NCI-H526 (cell line): ENCODE measurements at regions not wholly inside any gene's neighbourhood (a gene's known extent, or its start where the extent isn't known, plus 50 kb on each side); places are given as distances from the start of the nearest gene placed in this dataset.

Experiments used
- DNase-seq, 2 experiments: peaks; one replicate each; lab custom pipeline; 2025; lab: John Stamatoyannopoulos, UW

GRCh38 chr10:91335147-91335546, 75.0 kb upstream of the HECTD2 start:
- no peak for DNase-seq

DNA sequence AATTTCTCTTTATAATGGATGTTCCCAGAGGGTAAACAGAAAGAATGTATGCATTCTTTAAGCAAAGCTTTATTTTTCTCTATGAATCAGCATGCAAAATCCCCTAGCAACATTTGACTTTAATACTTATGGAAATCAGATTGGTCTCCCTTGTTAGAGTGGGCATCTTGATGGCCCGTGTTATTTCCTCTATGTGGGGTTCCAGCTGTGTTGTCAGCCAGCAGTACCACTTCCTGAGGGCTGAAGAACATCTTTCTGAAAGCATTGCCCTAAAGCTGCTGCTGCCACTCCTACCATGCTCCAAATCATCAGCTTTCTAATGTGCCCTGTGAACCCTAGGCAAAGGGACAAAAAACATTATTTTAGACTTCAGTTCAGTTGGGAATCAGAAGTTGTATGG, 70.4 kb upstream of the HECTD2 start:
- peak in 1 of 2 experiments; percentile 4 for DNase-seq

DNA sequence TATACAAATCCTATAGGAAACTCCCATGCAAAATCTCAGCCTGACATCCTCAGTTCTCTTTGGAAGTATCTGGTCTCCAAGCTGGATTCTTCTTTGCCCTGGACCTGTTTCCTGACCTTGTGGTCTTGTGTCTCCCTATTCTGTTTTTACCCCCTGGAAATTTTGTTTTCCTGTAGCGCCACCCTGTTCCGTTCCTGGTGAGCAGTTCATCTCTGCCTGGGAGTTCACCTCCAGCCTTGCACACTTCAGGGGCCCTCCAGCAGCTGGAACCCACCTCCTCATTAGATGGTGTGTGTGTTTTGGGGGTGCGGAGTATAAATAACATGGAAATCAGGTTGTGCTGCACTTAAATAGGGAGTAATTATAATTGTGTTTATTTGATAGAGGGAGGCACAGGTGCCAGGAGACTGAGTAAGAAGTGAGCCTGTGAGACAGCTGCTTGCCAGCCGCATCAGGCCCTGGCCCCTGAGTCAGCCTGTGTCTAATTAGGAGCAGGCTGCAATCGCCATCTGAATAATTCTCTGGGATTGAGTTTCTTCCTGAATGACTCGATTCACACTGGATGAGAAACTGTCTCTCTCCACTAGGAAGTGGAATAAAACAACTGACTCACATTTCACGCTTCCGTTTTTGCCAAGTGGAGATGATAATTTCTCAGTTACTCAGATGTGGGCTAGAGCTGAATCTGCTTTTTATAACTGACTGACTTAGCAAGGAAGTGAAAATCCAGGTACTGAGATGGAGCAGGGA, 69.4 kb upstream of the HECTD2 start:
- DNase-seq, result no peak

- DNase-seq, result no peak
Measured at GRCh38 chr10:91341686-91342085, 68.5 kb upstream of the HECTD2 start.

DNA sequence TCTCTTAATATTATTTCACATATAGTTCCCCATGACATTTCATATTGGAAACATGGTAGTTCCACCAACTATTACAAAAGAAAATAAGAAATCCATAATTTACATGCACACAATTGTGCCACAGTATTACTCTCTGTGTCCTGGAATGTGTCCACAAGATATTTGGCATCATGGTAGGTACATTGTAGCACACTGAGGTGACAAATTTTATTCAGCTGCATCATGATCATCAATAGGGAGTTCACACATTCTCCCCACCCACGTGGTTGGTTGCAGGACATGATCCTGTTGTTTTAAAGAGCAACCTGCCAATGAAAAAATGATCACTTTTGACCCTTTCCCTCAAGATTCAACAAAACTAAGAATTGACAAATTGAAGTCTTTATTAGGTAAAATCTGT, 67.1 kb upstream of the HECTD2 start:
- DNase-seq, result no peak

GRCh38 chr10:91344117-91344856, 65.9 kb upstream of the HECTD2 start:
- no peak for DNase-seq

DNA sequence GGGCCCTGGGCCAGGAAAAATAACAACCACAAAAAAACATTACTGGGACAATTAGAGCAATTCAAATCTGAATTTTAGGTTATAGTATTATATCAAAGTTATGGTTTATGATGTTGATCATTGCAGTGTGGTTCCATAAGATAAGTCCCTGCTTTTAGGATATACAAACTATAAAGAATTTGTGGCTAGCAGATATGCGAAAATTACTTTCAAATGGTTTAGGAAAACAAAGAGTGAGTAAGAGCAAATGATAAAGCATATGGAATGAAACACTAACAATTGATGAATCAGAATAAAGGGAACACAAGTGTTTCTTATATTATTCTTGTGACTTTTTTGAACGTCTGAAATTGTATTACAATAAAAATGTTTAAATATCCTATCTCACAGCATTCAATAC, 64.4 kb upstream of the HECTD2 start:
- DNase-seq, result no peak

- DNase-seq, result no peak
Measured at GRCh38 chr10:91347529-91347928, 62.6 kb upstream of the HECTD2 start.

DNA sequence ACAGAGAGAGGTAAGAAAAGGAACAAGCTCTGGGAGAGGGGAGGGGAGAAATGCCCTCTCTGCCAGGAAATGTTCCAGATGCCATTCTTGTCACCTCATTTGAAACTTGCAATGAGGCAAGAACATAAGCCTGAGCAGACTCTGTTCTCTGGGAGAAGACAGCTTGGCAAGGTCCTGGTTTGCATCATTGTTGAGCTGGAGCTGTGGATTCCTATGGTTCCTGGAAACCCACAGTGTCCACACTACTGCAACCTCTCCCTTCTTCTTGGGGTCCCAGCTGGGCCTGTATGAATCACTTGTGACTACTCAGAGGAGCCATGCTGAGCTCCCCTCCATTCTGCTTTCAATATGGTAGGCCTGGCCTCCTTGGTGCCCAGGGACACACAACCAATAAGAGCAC, 60.8 kb upstream of the HECTD2 start:
- no peak for DNase-seq

GRCh38 chr10:91350651-91351081, 59.5 kb upstream of the HECTD2 start:
- no peak for DNase-seq

GRCh38 chr10:91352760-91353159, 57.4 kb upstream of the HECTD2 start:
- DNase-seq, result no peak

- no peak for DNase-seq
Measured at GRCh38 chr10:91354166-91355075, 55.7 kb upstream of the HECTD2 start.

DNA sequence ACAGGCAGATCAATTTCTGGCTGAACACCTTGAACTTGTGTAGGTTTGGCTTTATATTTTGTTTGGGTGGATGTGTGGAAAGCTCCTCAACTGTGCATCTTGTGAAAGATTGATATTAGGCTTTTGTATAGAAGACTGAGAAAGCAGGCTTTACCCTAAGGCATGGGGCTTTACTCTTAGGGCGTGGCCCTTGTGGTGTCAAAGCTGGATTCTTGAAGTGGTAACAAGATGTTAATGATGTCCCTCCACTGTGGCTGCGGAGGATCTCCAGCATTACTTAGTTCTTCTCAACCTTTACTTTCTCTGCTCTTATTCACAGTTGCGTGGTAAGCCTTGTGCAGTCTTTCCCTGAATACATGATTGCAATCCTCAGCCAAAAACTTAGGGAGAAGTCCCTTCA, 54.1 kb upstream of the HECTD2 start:
- no peak for DNase-seq

DNA sequence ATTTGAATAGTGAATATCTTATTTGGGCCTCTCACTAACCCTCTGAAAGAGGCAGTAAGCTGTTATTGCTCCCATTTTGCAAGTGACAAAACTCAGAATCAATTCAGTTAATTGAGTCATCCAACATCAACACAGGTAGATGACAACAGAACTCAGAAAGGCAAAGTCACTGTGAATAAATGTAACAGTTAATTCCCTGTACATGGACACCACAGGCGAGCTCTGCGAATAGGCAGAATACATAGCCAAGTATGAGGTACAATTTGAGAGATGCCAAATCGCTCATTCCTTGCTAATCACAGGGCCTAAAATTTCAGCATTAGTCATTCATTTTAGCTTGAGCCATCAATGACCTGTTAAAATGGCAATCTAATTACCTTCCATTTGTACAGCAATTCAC, 52.6 kb upstream of the HECTD2 start:
- no peak for DNase-seq
